Trophoblast cell (in vitro differentiated cells and primary cell): ENCODE measurements at regions not wholly inside any gene's neighbourhood (a gene's known extent, or its start where the extent isn't known, plus 50 kb on each side); places are given as distances from the start of the nearest gene placed in this dataset.
"Not testable (repeated sequence)": the region's sequence is repeated elsewhere in the genome, so short reads cannot be mapped to it uniquely, and the experiment has no call there.

Source experiments
- DNase-seq, 2 donors: peaks; one replicate each; pipeline ENCODE4 v3.0.0-alpha.2; 2016
- H2AFZ ChIP-seq: 2 replicates; pipeline ENCODE4 v1.6.1; 2013; ENCODE audit warnings: low read length, moderate library complexity, mild to moderate bottlenecking; ENCODE audit not compliant: insufficient read depth, poor library complexity
- H2AK5ac ChIP-seq: 2 replicates; pipeline ENCODE4 v1.6.1; 2013; ENCODE audit warnings: mild to moderate bottlenecking, low read length
- H2BK120ac ChIP-seq: 2 replicates; pipeline ENCODE4 v1.6.1; 2013; ENCODE audit warnings: low read length, mild to moderate bottlenecking, moderate library complexity; ENCODE audit not compliant: insufficient read depth, poor library complexity
- H2BK12ac ChIP-seq: 2 replicates; pipeline ENCODE4 v1.6.1; 2013; ENCODE audit warnings: mild to moderate bottlenecking, low read length, moderate library complexity
- H2BK5ac ChIP-seq: 2 replicates; pipeline ENCODE4 v1.6.1; 2013; ENCODE audit warnings: low read length, low read depth, moderate library complexity, mild to moderate bottlenecking; ENCODE audit not compliant: poor library complexity
- H3K14ac ChIP-seq: 2 replicates; pipeline ENCODE4 v1.6.1; 2013; ENCODE audit warnings: mild to moderate bottlenecking, low read length
- H3K18ac ChIP-seq: 2 replicates; pipeline ENCODE4 v1.6.1; 2013; ENCODE audit warnings: mild to moderate bottlenecking, low read length
- H3K23ac ChIP-seq: 2 replicates; pipeline ENCODE4 v1.6.1; 2013; ENCODE audit warnings: low read length
- H3K27ac ChIP-seq: 2 replicates; pipeline ENCODE4 v1.5.1; 2013; ENCODE audit warnings: low read depth, mild to moderate bottlenecking, inconsistent platforms, low read length, moderate library complexity
- H3K27me3 ChIP-seq: 2 replicates; pipeline ENCODE4 v1.6.1; 2013; ENCODE audit warnings: inconsistent platforms, mild to moderate bottlenecking, low read length, moderate library complexity; ENCODE audit not compliant: insufficient read depth
- H3K36me3 ChIP-seq, 2 experiments: 1 replicate in 1 of 2; 2 replicates in 1 of 2; pipeline ENCODE4 v1.6.1; 2013; ENCODE audit warnings: low read length in 2 of 2, mild to moderate bottlenecking in 2 of 2, moderate library complexity in 1 of 2; ENCODE audit not compliant: insufficient read depth in 2 of 2, control insufficient read depth in 1 of 2
- H3K4ac ChIP-seq: 2 replicates; pipeline ENCODE4 v1.6.1; 2013; ENCODE audit warnings: low read depth, mild to moderate bottlenecking, low read length, moderate library complexity
- H3K4me1 ChIP-seq, 2 experiments: 1 replicate in 1 of 2; 2 replicates in 1 of 2; pipeline ENCODE4 v1.6.1; 2013; ENCODE audit warnings: low read length in 2 of 2, mild to moderate bottlenecking in 2 of 2, moderate library complexity in 1 of 2; ENCODE audit not compliant: insufficient read depth in 2 of 2, control insufficient read depth in 1 of 2
- H3K4me2 ChIP-seq: 2 replicates; pipeline ENCODE4 v1.6.1; 2013; ENCODE audit warnings: inconsistent platforms, mild to moderate bottlenecking, low read length, moderate library complexity
- H3K4me3 ChIP-seq: 2 replicates; pipeline ENCODE4 v1.5.1; 2013; ENCODE audit warnings: mild to moderate bottlenecking, low read depth, low read length, inconsistent platforms
- H3K79me1 ChIP-seq: one replicate; pipeline ENCODE4 v1.6.1; 2013; ENCODE audit warnings: low read length
- H3K79me2 ChIP-seq: 2 replicates; pipeline ENCODE4 v1.6.1; 2013; ENCODE audit warnings: low read length, mild to moderate bottlenecking; ENCODE audit not compliant: control insufficient read depth, insufficient read depth, poor library complexity
- H3K9ac ChIP-seq: 2 replicates; pipeline ENCODE4 v1.6.1; 2013; ENCODE audit warnings: mild to moderate bottlenecking, low read length
- H3K9me3 ChIP-seq: 2 replicates; pipeline ENCODE4 v1.6.1; 2013; ENCODE audit warnings: low read depth, mild to moderate bottlenecking, control low read depth, inconsistent platforms, low read length; ENCODE audit not compliant: insufficient read depth
- H4K12ac ChIP-seq: 2 replicates; pipeline ENCODE4 v1.6.1; 2013; ENCODE audit warnings: low read depth, mild to moderate bottlenecking, low read length, moderate library complexity
- H4K8ac ChIP-seq: 2 replicates; pipeline ENCODE4 v1.6.1; 2013; ENCODE audit warnings: low read depth, mild to moderate bottlenecking, low read length, moderate library complexity
- H4K91ac ChIP-seq: one replicate; pipeline ENCODE4 v1.6.1; 2013; ENCODE audit warnings: low read depth, mild to moderate bottlenecking, low read length, moderate library complexity
- WGBS: extraction: QIAGEN DNeasy Blood & Tissue Kit; methylation state at CpG from one replicate; pipeline ENCODE4 v1.1.7; 2013; ENCODE audit warnings: missing lambda C conversion rate; ENCODE audit not compliant: insufficient read length, insufficient coverage; ENCODE audit errors: extremely low coverage; 5-methylcytosine and 5-hydroxymethylcytosine counted together

DNA sequence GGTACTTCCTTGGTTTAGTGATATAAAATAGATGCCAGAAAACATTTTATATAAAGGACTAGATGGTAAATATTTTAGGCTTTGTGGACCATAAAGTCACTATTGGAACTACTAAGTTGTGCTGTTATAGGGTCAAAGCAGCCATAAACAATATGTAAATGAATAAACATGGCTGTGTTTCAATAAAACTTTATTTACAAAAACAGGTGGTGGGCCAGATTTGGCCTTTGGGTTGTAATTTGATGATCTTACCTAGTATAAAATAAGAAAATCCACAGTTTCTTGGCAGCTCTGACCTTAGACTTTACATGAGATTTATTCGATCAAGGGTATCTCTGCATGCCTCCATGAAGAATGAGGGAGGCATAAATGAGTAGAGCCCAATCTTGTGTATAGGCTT lies 232.0 kb upstream of the PCDH9 start:
- no peak overlapping the region for H2BK120ac ChIP-seq
- H3K4me2 ChIP-seq: no peak overlapping the region
- H3K27ac ChIP-seq: no peak overlapping the region
- no peak overlapping the region for H3K9ac ChIP-seq
- no CpG with 5 or more reads among the region's 1 CpG for WGBS
- no peak overlapping the region for H4K12ac ChIP-seq
- no peak overlapping the region for H3K14ac ChIP-seq
- H2AK5ac ChIP-seq: no peak overlapping the region
- no peak overlapping the region for H3K4ac ChIP-seq
- H2AFZ ChIP-seq: no peak overlapping the region
- no peak overlapping the region for H2BK5ac ChIP-seq
- H3K79me2 ChIP-seq: no peaks in the 10 kb centered on the region
- H3K23ac ChIP-seq: no peak overlapping the region
- H3K4me3 ChIP-seq: no peak overlapping the region
- H4K8ac ChIP-seq: no peak overlapping the region
- no peak overlapping the region for H2BK12ac ChIP-seq
- H3K18ac ChIP-seq: no peak overlapping the region
- no peaks in the 10 kb centered on the region for H3K4me1 ChIP-seq
- no peaks in the 10 kb centered on the region for H3K36me3 ChIP-seq
- no peaks in the 10 kb centered on the region for H3K79me1 ChIP-seq
- H4K91ac ChIP-seq: no peak overlapping the region
- DNase-seq: no peak
- H3K9me3 ChIP-seq: no peaks in the 10 kb centered on the region
- no peaks in the 10 kb centered on the region for H3K27me3 ChIP-seq

DNA sequence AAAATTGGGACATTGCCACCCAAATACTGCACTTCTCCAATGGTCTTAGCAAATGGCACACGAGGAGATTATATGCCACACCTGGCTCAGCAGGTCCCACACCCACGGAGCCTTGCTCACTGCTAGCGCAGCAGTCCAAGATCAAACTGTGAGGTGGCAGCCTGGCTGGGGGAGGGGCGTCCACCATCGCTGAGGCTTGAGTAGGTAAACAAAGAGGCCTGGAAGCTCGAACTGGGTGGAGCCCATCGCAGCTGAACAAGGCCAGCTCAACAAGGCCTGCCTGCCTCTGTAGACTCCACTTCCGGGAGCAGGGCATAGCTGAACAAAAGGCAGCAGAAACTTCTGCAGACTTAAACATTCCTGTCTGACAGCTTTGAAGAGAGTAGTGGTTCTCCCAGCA lies 222.4 kb upstream of the PCDH9 start:
- not testable (repeated sequence) for H2BK12ac ChIP-seq, H3K79me1 ChIP-seq, H2BK120ac ChIP-seq, H4K91ac ChIP-seq, H2BK5ac ChIP-seq, H3K4ac ChIP-seq, H3K9me3 ChIP-seq, H4K8ac ChIP-seq, H4K12ac ChIP-seq, H3K27me3 ChIP-seq, H3K23ac ChIP-seq, H3K27ac ChIP-seq, DNase-seq, H3K79me2 ChIP-seq, H3K36me3 ChIP-seq, H2AK5ac ChIP-seq, H3K9ac ChIP-seq, H3K18ac ChIP-seq, H3K14ac ChIP-seq, H3K4me2 ChIP-seq, H3K4me1 ChIP-seq, H3K4me3 ChIP-seq, H2AFZ ChIP-seq
- no CpG with 5 or more reads among the region's 8 CpGs for WGBS

DNA sequence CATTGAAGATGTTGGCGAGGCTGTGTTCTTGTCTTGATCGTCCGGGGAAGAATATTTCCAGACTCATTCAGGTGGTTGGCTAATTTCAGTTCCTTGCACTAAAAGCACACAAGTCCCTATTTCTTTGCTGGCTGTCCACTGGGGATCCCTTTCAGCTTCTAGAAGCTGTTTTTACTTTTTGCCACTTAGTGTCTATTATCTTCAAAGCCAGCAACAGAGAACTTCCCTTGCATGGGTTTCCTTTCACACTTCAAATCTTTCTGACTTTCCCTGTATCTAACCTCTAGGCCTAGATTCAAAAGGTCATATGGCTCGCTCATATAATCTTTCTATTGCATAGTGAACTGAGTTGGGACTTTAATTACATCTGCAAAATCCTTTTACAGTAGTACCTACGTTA lies 215.3 kb upstream of the PCDH9 start:
- DNase-seq: no peak
- Histone ChIP-seq H3K14ac (no peak overlapping the region), H4K12ac (no peak overlapping the region), H3K23ac (no peak overlapping the region), H3K79me1 (no peaks in the 10 kb centered on the region), H2AK5ac (no peak overlapping the region), H3K4me2 (no peak overlapping the region), H2BK120ac (no peak overlapping the region), H4K8ac (no peak overlapping the region), H3K4me1 (no peaks in the 10 kb centered on the region), H3K27ac (no peak overlapping the region), H4K91ac (no peak overlapping the region), H3K9ac (no peak overlapping the region), H2BK12ac (no peak overlapping the region), H3K36me3 (no peaks in the 10 kb centered on the region), H3K79me2 (no peaks in the 10 kb centered on the region), H2BK5ac (no peak overlapping the region), H3K18ac (no peak overlapping the region), H3K4me3 (no peak overlapping the region), H3K27me3 (no peaks in the 10 kb centered on the region), H3K9me3 (no peaks in the 10 kb centered on the region), H3K4ac (no peak overlapping the region), H2AFZ (no peak overlapping the region)
- WGBS: no CpG with 5 or more reads among the region's 5 CpGs

DNA sequence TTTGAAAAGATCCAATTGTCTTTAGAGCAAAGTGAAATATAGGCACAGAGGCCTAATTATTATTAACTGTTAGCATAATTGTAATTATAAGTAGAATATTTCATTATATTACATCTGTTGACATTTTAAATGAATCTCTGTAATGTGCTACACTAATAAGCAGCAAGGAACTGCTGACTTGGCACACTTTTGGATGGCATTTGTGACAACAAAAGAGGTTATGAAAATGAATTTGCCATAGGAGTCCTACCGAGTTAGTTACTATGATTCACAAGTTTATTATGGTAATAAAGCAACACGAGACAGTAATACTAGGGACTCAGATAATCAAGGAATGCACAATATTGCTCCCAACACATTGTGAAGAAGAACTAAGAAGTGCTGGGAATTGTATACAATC lies 213.8 kb upstream of the PCDH9 start:
- Histone ChIP-seq H2AK5ac (no peak overlapping the region), H3K23ac (no peak overlapping the region), H2BK120ac (no peak overlapping the region), H3K14ac (no peak overlapping the region), H3K18ac (no peak overlapping the region), H3K9ac (no peak overlapping the region), H3K27ac (no peak overlapping the region), H3K79me2 (no peaks in the 10 kb centered on the region), H4K91ac (no peak overlapping the region), H3K36me3 (no peaks in the 10 kb centered on the region), H2BK12ac (no peak overlapping the region), H3K4me1 (no peaks in the 10 kb centered on the region), H2BK5ac (no peak overlapping the region), H3K27me3 (no peaks in the 10 kb centered on the region), H2AFZ (no peak overlapping the region), H3K9me3 (no peaks in the 10 kb centered on the region), H3K4ac (no peak overlapping the region), H3K79me1 (no peaks in the 10 kb centered on the region), H3K4me2 (no peak overlapping the region), H4K12ac (no peak overlapping the region), H4K8ac (no peak overlapping the region), H3K4me3 (no peak overlapping the region)
- no CpG with 5 or more reads among the region's 2 CpGs for WGBS
- no peak for DNase-seq
